Stromal cell of bone marrow (primary cell): ENCODE measurements at regions not wholly inside any gene's neighbourhood (a gene's known extent, or its start where the extent isn't known, plus 50 kb on each side); places are given as distances from the start of the nearest gene placed in this dataset.

Experiments used
- DNase-seq: peaks from one replicate; pipeline ENCODE4 v3.0.0-alpha.2; 2012; ENCODE audit warnings: low read depth

DNA sequence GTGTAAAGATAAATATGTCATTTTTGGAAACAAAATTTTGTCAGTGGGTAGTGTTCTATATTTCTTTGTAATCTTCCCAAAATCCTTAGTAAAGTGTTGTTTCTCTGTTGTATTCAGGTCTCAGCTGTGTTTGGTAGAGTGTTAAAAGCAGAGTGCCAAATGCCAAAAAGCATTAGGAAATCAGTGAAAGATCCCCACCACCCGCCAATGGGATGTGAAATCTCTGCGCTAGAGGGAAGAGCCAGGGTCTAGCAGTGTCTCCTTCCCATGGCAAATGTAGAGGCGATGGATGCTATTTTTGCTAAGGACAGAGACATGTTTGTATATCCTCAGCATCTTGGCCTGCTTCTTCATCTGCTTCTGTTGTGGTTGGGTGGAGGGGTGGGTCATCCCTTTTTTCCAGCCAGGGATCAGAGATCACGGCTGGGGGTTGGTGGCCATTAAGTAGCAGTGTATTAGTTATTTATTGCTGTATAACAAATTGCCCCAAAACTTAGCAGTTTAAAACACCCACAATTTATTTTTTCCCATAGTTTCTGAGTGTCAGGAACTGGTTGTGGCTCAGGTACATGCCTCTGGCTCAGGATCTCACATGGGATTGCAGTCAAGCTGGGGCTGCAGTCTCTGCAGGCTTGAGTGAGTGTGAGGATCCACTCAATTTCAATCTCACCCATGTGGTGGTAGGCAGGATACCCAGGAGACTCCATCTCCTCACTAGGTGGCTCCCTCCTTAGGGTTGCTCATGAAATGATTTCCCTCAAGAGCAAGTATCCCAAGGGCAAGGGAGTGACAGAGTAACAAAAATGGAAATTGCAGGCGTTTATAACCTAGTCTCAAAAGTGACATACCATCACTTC is 211.9 kb downstream of the MYCN start:
- DNase-seq: no peak

DNA sequence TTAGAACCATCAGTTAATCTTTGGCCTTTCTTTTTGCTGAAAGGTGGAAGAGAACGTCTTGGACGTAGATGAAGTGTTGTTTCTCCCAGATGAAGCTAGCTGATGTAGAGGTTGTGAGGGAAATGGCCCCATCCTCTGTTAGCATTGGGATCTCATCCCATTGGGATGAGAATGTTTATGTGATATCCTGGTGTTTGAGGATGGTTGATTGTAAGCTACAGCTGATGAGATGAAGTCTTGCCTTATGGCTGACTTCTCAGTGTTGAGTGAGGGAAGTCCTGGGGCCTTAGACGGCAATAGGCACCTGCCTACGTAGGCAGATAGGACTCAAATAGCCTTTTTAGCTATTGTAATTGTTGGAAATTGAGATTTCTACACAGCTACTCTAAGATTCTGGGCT is 211.3 kb downstream of the MYCN start:
- no peak for DNase-seq

GRCh38 chr2:16151281-16151570 is 210.9 kb downstream of the MYCN start:
- no peak for DNase-seq

GRCh38 chr2:16150456-16151280 is 210.3 kb downstream of the MYCN start:
- no peak for DNase-seq

- DNase-seq: no peak
Observed at GRCh38 chr2:16149349-16150243, 209.2 kb downstream of the MYCN start.

- DNase-seq: no peak
Observed at GRCh38 chr2:16148632-16149348, 208.4 kb downstream of the MYCN start.

- DNase-seq: no peak
Observed at GRCh38 chr2:16142383-16143361, 202.3 kb downstream of the MYCN start.

- DNase-seq: no peak
Observed at GRCh38 chr2:16141641-16141921, 201.2 kb downstream of the MYCN start.

GRCh38 chr2:16140771-16141640 is 200.7 kb downstream of the MYCN start:
- no peak for DNase-seq

DNA sequence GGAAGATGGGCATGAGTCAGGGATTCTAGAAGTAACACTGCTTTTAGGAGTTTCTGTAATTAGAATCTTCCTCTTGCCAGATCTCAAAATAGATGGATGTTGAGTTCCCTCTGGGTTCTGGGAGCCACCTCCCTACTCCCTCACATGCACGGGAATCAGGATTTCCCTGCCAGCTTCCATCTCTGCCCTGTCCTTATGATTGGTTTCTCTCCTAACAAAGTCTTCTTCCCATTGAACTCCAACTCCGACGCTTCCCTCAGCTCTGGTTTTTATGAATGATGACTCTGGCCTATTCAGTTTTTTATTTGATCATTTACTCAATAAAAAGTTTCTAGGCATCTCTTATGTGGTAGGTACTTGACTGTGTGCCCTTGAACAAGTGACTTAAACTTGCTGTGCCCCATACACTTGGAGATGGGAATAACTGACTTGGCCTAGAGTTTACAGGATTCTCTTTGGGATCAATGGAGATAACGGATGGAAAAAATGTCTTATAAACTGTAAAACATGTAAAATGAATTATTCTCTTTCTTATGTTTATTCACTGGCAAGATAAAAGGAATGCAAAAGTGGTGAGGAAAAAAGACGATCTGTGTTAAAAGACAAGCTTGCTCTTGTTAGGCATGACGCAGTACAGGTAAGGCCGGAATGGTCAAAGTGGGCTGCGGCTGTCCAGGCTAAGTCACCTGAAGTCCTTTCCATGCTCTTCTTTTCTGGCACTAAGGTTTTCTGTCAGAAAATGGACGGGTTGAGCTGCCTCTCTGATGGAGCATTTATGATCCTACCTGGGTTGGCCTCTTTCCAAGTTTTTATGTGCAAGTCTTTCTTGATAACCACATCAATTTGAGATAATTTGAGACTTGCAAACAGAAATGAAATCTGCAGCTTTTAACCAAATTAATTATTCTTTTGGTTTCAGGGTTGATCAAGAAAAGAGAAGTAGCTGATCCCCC is 199.6 kb downstream of the MYCN start:
- DNase-seq: no peak

DNA sequence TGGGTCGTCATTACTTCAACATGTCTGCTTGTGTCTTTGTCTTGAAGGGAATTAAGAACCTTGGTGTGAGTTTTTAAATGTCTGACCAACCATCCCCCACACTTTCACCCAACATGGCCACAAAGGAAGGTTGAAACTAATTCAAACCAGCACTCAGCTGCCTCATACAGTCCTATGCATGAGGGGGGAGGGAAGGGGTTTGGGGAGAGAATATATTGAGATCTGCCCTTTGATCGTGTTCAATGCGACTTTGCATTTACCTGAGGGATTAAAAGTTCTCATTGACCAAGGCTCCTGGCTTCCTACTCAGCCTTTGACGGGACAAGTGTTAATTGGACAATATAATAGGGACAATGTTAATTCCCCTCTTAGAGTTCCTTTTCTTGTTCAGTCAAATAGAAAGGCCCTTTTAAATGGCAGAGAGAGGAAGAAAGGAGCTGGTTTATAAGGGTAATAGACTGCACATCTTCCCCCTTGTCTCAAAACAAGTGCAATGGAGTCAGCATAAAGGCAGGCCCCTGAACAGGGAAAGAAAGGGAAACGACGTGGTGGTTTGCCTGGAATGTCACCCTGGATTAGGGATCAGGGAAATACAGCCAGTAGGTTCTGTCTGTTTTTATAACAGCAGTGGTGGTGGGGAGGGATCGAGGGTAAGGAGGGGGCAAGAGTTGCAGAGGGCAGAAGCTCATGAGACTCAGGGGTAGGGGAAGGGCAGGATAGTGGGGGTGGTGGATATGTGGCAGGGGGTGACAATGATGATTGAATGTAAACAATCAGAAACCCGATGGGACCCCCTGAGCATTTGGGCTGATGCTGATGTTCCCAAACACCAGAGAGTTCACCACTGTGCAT is 198.7 kb downstream of the MYCN start:
- no peak for DNase-seq

GRCh38 chr2:16137080-16137755 is 196.9 kb downstream of the MYCN start:
- no peak for DNase-seq

DNA sequence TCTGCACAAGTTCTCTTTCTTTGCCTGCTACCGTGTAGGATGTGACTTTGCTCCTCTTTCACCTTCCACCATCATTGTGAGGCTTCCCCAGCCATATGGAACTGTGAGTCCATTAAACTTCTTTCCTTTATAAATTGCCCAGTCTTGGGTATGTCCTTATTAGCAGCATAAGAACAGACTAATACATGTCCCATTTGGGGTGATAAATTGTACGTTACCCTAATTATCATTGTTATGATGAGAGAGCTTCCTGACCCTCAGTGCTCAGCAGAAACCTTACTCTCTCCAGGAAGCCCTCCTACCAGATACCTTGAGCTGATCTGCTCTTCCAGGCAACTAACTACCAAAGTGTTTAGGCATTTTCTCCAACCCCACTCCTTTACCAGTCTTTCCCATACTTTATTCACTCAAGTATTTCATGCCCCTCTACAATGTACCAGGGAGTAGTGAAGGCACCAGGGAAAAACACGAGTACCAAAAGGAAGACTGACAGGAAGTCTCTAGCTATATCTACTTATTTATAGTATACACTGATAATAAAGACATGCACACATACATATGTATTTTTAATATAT is 196.2 kb downstream of the MYCN start:
- DNase-seq: no peak

GRCh38 chr2:16135913-16136310 is 195.6 kb downstream of the MYCN start:
- no peak for DNase-seq

DNA sequence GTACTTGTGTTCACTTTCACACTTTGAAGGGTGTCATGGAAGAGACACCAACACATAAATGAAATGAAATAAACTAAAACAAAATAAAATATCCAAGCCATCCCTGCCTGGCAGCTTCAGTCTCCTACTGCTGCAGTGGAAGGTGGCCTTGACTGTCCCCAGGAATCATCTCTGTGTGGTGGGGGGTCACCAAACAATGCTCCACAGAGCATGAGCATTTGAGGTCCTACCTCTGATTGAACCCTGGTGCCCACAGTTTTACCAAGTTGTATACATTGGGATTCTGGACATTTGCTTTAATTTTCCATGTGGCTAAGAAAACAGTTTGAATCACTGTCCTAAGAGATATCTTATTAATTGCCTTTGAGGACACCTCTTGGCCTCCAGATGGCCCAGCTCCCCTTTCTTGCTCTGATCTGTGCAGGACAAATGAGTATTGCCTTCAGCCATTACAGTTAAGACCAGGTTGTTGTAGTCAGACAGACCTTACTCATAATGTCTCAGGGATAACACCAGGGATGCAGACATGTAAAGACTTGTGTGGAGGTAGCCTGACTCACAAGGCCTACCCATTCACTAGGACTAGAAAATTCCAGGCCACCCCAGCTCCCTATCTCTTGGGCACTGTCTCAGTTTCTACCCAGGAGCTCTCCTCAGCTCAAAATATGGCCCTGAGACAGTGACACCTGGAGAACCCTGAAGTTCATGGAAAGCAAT is 195.0 kb downstream of the MYCN start:
- DNase-seq: no peak
